ENCODE measurements at regions not wholly inside any gene's neighbourhood (a gene's known extent, or its start where the extent isn't known, plus 50 kb on each side); places are given as distances from the start of the nearest gene placed in this dataset.

GRCh38 chr3:22450786-22451400, 699.9 kb upstream of the ZNF385D start:
- DNase-seq: no peak
- Histone ChIP-seq H3K27me3 (ENCODE audit: low read depth) (no peaks in the 10 kb centered on the region), H3K4me1 (no peaks in the 10 kb centered on the region), H3K9me3 (no peaks in the 10 kb centered on the region), H3K4me3 (no peak overlapping the region), H3K27ac (no peak overlapping the region), H3K36me3 (no peaks in the 10 kb centered on the region)
- no peak for TF ChIP-seq CTCF (IDR thresholded peaks at IDR 0.05)
- no peak for ATAC-seq
- intact Hi-C loops (cut with DNase I): no loop called here

- Histone ChIP-seq H3K36me3 (no peaks in the 10 kb centered on the region), H3K27ac (no peak overlapping the region), H3K4me1 (no peaks in the 10 kb centered on the region), H3K4me3 (no peak overlapping the region), H3K27me3 (ENCODE audit: low read depth) (no peaks in the 10 kb centered on the region), H3K9me3 (no peaks in the 10 kb centered on the region)
- no peak for TF ChIP-seq CTCF (IDR thresholded peaks at IDR 0.05)
- ATAC-seq (no peak), DNase-seq (no peak)
- intact Hi-C loops (cut with DNase I): no loop called here
Observed at GRCh38 chr3:22451501-22451900, 700.5 kb upstream of the ZNF385D start.

GRCh38 chr3:22453906-22454535, 703.0 kb upstream of the ZNF385D start:
- no peaks in the 10 kb centered on the region for H3K4me1 ChIP-seq
- no peak for ATAC-seq

GRCh38 chr3:22469995-22470394, 719.0 kb upstream of the ZNF385D start:
- TF ChIP-seq CTCF (IDR thresholded peaks at IDR 0.05): no peak
- Histone ChIP-seq H3K36me3 (no peaks in the 10 kb centered on the region), H3K27me3 (ENCODE audit: low read depth) (no peaks in the 10 kb centered on the region), H3K9me3 (no peaks in the 10 kb centered on the region), H3K4me3 (no peak overlapping the region), H3K27ac (no peak overlapping the region), H3K4me1 (no peaks in the 10 kb centered on the region)
- no peak for ATAC-seq
- intact Hi-C loops (cut with DNase I): no loop called here
- DNase-seq: no peak

More at GRCh38 chr3:22453906-22454535, 703.0 kb upstream of the ZNF385D start:
- no peak overlapping the region for H3K4me3 ChIP-seq
- intact Hi-C loops (cut with DNase I): no loop called here
- DNase-seq: no peak
- H3K27me3 ChIP-seq (ENCODE audit: low read depth): no peaks in the 10 kb centered on the region
- H3K36me3 ChIP-seq: no peaks in the 10 kb centered on the region
- TF ChIP-seq CTCF (IDR thresholded peaks at IDR 0.05): no peak
- H3K27ac ChIP-seq: no peak overlapping the region
- H3K9me3 ChIP-seq: no peaks in the 10 kb centered on the region

- Histone ChIP-seq H3K4me3 (no peak overlapping the region), H3K27me3 (ENCODE audit: low read depth) (no peaks in the 10 kb centered on the region), H3K9me3 (no peaks in the 10 kb centered on the region), H3K36me3 (no peaks in the 10 kb centered on the region), H3K27ac (no peak overlapping the region), H3K4me1 (no peaks in the 10 kb centered on the region)
- ATAC-seq: no peak
- intact Hi-C loops (cut with DNase I): no loop called here
- DNase-seq: no peak
- no peak for TF ChIP-seq CTCF (IDR thresholded peaks at IDR 0.05)
Observed at GRCh38 chr3:22471557-22471956, 720.5 kb upstream of the ZNF385D start.
